MM.1S (cell line): ENCODE measurements at regions not wholly inside any gene's neighbourhood (a gene's known extent, or its start where the extent isn't known, plus 50 kb on each side); places are given as distances from the start of the nearest gene placed in this dataset.

Source experiments
- CTCF ChIP-seq: fragments of 300-600 bp; sonication (generic); IDR thresholded peaks from 2 replicates; pipeline ENCODE4 v1.5.1; 2016; ENCODE audit warnings: antibody characterized with exemption, low read length, mixed read lengths
- EZH2 ChIP-seq: fragments of 300-600 bp; sonication (generic); optimal IDR thresholded peaks from 2 replicates; pipeline ENCODE3; 2017; ENCODE audit warnings: low read depth, mild to moderate bottlenecking, antibody characterized with exemption, low read length, mixed read lengths
- EZH2phosphoT487 ChIP-seq: fragments of 300-600 bp; sonication (generic); IDR thresholded peaks from 2 replicates; pipeline ENCODE4 v1.6.1; 2018; ENCODE audit warnings: antibody characterized with exemption, low read length

GRCh38 chr2:206218156-206218555 lies 56.3 kb upstream of the ZDBF2 start:
- TF ChIP-seq EZH2 (no peak), CTCF (no peak), EZH2phosphoT487 (no peak)
